Activated CD8-positive, alpha-beta T cell treated with anti-CD3 and anti-CD28 coated beads for 36 hours (primary cell): ENCODE measurements at regions not wholly inside any gene's neighbourhood (a gene's known extent, or its start where the extent isn't known, plus 50 kb on each side); places are given as distances from the start of the nearest gene placed in this dataset.
"Not testable (repeated sequence)": the region's sequence is repeated elsewhere in the genome, so short reads cannot be mapped to it uniquely, and the experiment has no call there.

Experiments used
- ATAC-seq: fragments of 200-7000 bp; cut with Tn5 transposase; one replicate; pipeline ENCODE4 v1.10.0; 2021; ENCODE audit warnings: mild to moderate bottlenecking, moderate library complexity
- CTCF ChIA-PET: fragments of 350-600 bp; sonication (Branson Sonifier 250); formaldehyde crosslinking; loops from one replicate; lab custom pipeline; 2021; ENCODE audit warnings: antibody characterized with exemption; lab: Charles Lee
- POLR2A ChIA-PET: fragments of 350-600 bp; sonication (Branson Sonifier 250); formaldehyde crosslinking; loops from one replicate; lab custom pipeline; 2021; ENCODE audit warnings: antibody characterized with exemption; lab: Charles Lee
- DNase-seq: peaks from one replicate; pipeline ENCODE4 v3.0.0-alpha.2; 2020
- H3K27ac Mint-ChIP-seq: one replicate; pipeline ENCODE4 v1.8.0; 2021; ENCODE audit warnings: mild to moderate bottlenecking, mixed read lengths
- H3K27me3 Mint-ChIP-seq: one replicate; pipeline ENCODE4 v1.8.0; 2021; ENCODE audit warnings: mixed read lengths
- H3K36me3 Mint-ChIP-seq: one replicate; pipeline ENCODE4 v1.8.0; 2021; ENCODE audit warnings: low read depth, mixed read lengths
- H3K4me1 Mint-ChIP-seq: one replicate; pipeline ENCODE4 v1.8.0; 2021; ENCODE audit warnings: low read depth, mixed read lengths
- H3K4me3 Mint-ChIP-seq: one replicate; pipeline ENCODE4 v1.8.0; 2021; ENCODE audit warnings: mild to moderate bottlenecking, moderate library complexity, mixed read lengths
- H3K9me3 Mint-ChIP-seq: one replicate; pipeline ENCODE4 v1.8.0; 2021; ENCODE audit warnings: mixed read lengths
- intact Hi-C: fragments of 100-400 bp; cut with micrococcal nuclease; formaldehyde crosslinking; loops from one replicate; pipeline ENCODE4 v1.10.0; 2022

GRCh38 chr1:98811-99210, 352.7 kb downstream of the OR4F29 start:
- POLR2A ChIA-PET, H3K9me3 Mint-ChIP-seq, H3K27ac Mint-ChIP-seq, CTCF ChIA-PET, H3K27me3 Mint-ChIP-seq, DNase-seq, H3K36me3 Mint-ChIP-seq, H3K4me3 Mint-ChIP-seq, intact Hi-C loops, H3K4me1 Mint-ChIP-seq, ATAC-seq: not testable (repeated sequence)

GRCh38 chr1:91279-91678, 360.2 kb downstream of the OR4F29 start:
- H3K27me3 Mint-ChIP-seq, H3K27ac Mint-ChIP-seq, H3K36me3 Mint-ChIP-seq, H3K4me3 Mint-ChIP-seq, intact Hi-C loops, H3K9me3 Mint-ChIP-seq, CTCF ChIA-PET, POLR2A ChIA-PET, H3K4me1 Mint-ChIP-seq, DNase-seq, ATAC-seq: not testable (repeated sequence)

GRCh38 chr1:88110-88509, 363.4 kb downstream of the OR4F29 start:
- intact Hi-C loops, H3K36me3 Mint-ChIP-seq, H3K4me3 Mint-ChIP-seq, H3K27me3 Mint-ChIP-seq, ATAC-seq, H3K27ac Mint-ChIP-seq, CTCF ChIA-PET, H3K4me1 Mint-ChIP-seq, POLR2A ChIA-PET, H3K9me3 Mint-ChIP-seq, DNase-seq: not testable (repeated sequence)

GRCh38 chr1:79152-79551, 372.3 kb downstream of the OR4F29 start:
- H3K27me3 Mint-ChIP-seq, intact Hi-C loops, H3K27ac Mint-ChIP-seq, H3K9me3 Mint-ChIP-seq, H3K4me1 Mint-ChIP-seq, CTCF ChIA-PET, DNase-seq, H3K36me3 Mint-ChIP-seq, H3K4me3 Mint-ChIP-seq, ATAC-seq, POLR2A ChIA-PET: not testable (repeated sequence)

GRCh38 chr1:65119-65518, 386.4 kb downstream of the OR4F29 start, which contains the start of gene OR4F5:
Gene OR4F5, plus strand, starts transcription at chr1:65419.
- DNase-seq, H3K27me3 Mint-ChIP-seq, H3K27ac Mint-ChIP-seq, H3K9me3 Mint-ChIP-seq, ATAC-seq, H3K4me3 Mint-ChIP-seq, CTCF ChIA-PET, H3K4me1 Mint-ChIP-seq, H3K36me3 Mint-ChIP-seq, POLR2A ChIA-PET, intact Hi-C loops: not testable (repeated sequence)

GRCh38 chr1:56014-56531, 395.4 kb downstream of the OR4F29 start:
- CTCF ChIA-PET, H3K27ac Mint-ChIP-seq, H3K4me3 Mint-ChIP-seq, H3K4me1 Mint-ChIP-seq, H3K9me3 Mint-ChIP-seq, H3K27me3 Mint-ChIP-seq, H3K36me3 Mint-ChIP-seq, POLR2A ChIA-PET, DNase-seq, intact Hi-C loops, ATAC-seq: not testable (repeated sequence)

GRCh38 chr1:53182-53581, 398.3 kb downstream of the OR4F29 start:
- CTCF ChIA-PET, H3K27me3 Mint-ChIP-seq, ATAC-seq, H3K4me3 Mint-ChIP-seq, DNase-seq, H3K27ac Mint-ChIP-seq, H3K9me3 Mint-ChIP-seq, H3K36me3 Mint-ChIP-seq, intact Hi-C loops, H3K4me1 Mint-ChIP-seq, POLR2A ChIA-PET: not testable (repeated sequence)

- H3K9me3 Mint-ChIP-seq, DNase-seq, ATAC-seq, H3K27ac Mint-ChIP-seq, H3K4me3 Mint-ChIP-seq, H3K4me1 Mint-ChIP-seq, H3K36me3 Mint-ChIP-seq, POLR2A ChIA-PET, intact Hi-C loops, H3K27me3 Mint-ChIP-seq, CTCF ChIA-PET: not testable (repeated sequence)
Measured at GRCh38 chr1:41965-42466, 409.5 kb downstream of the OR4F29 start.

- H3K27me3 Mint-ChIP-seq, H3K4me1 Mint-ChIP-seq, ATAC-seq, intact Hi-C loops, H3K9me3 Mint-ChIP-seq, H3K27ac Mint-ChIP-seq, DNase-seq, H3K4me3 Mint-ChIP-seq, POLR2A ChIA-PET, CTCF ChIA-PET, H3K36me3 Mint-ChIP-seq: not testable (repeated sequence)
Measured at GRCh38 chr1:41197-41596, 410.3 kb downstream of the OR4F29 start.

- CTCF ChIA-PET, H3K4me3 Mint-ChIP-seq, POLR2A ChIA-PET, H3K9me3 Mint-ChIP-seq, H3K36me3 Mint-ChIP-seq, ATAC-seq, H3K27ac Mint-ChIP-seq, intact Hi-C loops, H3K27me3 Mint-ChIP-seq, H3K4me1 Mint-ChIP-seq, DNase-seq: not testable (repeated sequence)
Measured at GRCh38 chr1:29183-29582, 422.3 kb downstream of the OR4F29 start.

- CTCF ChIA-PET, H3K4me1 Mint-ChIP-seq, H3K36me3 Mint-ChIP-seq, H3K4me3 Mint-ChIP-seq, intact Hi-C loops, DNase-seq, POLR2A ChIA-PET, H3K27me3 Mint-ChIP-seq, H3K9me3 Mint-ChIP-seq, H3K27ac Mint-ChIP-seq, ATAC-seq: not testable (repeated sequence)
Measured at GRCh38 chr1:17298-17697, 434.2 kb downstream of the OR4F29 start.

- peak; percentile 2 for DNase-seq
- H3K9me3 Mint-ChIP-seq, H3K36me3 Mint-ChIP-seq, H3K27ac Mint-ChIP-seq, intact Hi-C loops, H3K27me3 Mint-ChIP-seq, H3K4me3 Mint-ChIP-seq, ATAC-seq, H3K4me1 Mint-ChIP-seq, POLR2A ChIA-PET, CTCF ChIA-PET: not testable (repeated sequence)
Measured at GRCh38 chr1:16025-16424, 435.5 kb downstream of the OR4F29 start.
